ENCODE measurements at regions not wholly inside any gene's neighbourhood (a gene's known extent, or its start where the extent isn't known, plus 50 kb on each side); places are given as distances from the start of the nearest gene placed in this dataset.

DNA sequence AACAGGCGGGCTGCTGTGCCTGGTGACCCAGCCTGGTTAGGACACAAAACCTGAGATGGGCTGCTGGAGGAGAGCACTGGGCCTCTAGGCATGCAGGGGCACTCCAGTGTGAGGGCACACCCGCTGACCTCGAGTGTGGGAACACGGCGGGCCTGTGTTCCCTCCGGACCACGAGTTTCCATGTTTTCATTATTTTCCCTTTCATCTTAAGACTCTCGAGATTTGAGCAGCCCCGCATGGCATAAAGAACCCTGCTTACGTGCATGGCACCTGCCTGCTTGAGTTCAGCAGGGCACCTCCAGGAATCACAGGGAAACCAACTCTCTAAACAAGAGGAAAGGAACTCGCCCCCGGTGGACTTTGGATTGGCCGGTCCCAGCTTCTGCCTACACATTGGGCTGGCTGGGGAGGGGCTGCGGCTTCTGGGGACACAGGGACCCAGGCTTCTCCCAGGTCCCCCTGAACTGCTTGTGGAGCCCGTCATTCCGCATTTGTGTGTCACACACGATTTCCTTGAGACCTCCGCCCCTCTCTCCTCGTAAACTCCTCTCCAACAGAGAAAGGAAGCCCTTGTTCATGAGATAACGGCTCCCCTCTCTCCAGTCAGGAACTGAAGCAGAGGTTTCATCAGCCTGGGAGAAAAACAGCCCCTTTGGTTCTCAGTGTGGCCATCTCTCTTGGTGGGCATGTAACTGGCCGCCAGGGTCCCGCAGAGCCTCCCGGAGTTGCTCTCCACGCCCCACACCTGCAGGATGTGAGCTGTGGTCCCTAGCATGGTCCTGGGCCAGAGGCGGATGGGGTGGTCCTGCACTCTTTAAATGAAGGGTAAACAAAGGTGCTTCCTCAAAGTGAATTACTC is 181.8 kb downstream of the TTLL2 start:
- H3K27me3 Mint-ChIP-seq, result no peaks in the 10 kb centered on the region
- H3K27ac Mint-ChIP-seq, result no peak overlapping the region

DNA sequence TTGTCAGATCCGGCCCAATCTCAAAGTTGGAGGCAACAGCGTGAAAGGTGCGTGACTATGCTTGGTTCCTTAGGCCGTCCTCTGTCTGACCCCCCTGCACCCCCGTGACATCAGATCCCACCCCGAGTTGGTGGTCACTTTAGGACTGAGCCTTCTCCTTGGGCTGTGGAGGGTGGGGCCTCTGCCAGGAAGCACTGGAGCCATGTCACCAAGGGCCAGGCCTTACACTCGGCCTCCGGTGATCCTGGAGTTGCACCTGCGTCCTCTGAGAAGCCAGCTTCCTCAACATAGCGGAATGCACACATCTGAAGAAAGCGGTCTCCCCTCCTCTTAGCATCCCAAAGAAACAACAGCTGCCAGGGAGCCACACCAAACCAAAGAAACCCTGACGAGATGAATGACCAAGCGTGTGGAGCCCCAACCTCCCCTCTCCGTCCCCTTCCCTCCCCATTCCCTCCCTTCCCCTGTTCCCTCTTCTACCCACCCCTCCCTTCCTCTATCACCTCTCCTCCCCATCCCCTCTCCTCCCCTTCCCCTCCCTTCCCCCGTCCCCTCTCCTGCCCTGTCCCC is 182.6 kb downstream of the TTLL2 start:
- Mint-ChIP-seq H3K27ac (no peak overlapping the region), H3K9me3 (no peaks in the 10 kb centered on the region), H3K4me1 (no peaks in the 10 kb centered on the region), H3K36me3 (ENCODE audit: low read depth) (no peaks in the 10 kb centered on the region), H3K27me3 (no peaks in the 10 kb centered on the region), H3K4me3 (no peak overlapping the region)
- no peak for DNase-seq
- intact Hi-C loops (cut with micrococcal nuclease), result no loop called here

More for the DNA sequence above, 181.8 kb downstream of the TTLL2 start:
- Mint-ChIP-seq H3K36me3 (ENCODE audit: low read depth) (no peaks in the 10 kb centered on the region), H3K4me3 (no peak overlapping the region), H3K9me3 (no peaks in the 10 kb centered on the region), H3K4me1 (no peaks in the 10 kb centered on the region)
- no peak for DNase-seq
- intact Hi-C loops (cut with micrococcal nuclease), result no loop called here

- Mint-ChIP-seq H3K4me1 (no peaks in the 10 kb centered on the region), H3K36me3 (ENCODE audit: low read depth) (no peaks in the 10 kb centered on the region), H3K9me3 (no peaks in the 10 kb centered on the region), H3K4me3 (no peak overlapping the region), H3K27me3 (no peaks in the 10 kb centered on the region), H3K27ac (no peak overlapping the region)
- DNase-seq, result no peak
- intact Hi-C loops (cut with micrococcal nuclease), result no loop called here
Observed at GRCh38 chr6:167508919-167509852, 184.3 kb downstream of the TTLL2 start.

DNA sequence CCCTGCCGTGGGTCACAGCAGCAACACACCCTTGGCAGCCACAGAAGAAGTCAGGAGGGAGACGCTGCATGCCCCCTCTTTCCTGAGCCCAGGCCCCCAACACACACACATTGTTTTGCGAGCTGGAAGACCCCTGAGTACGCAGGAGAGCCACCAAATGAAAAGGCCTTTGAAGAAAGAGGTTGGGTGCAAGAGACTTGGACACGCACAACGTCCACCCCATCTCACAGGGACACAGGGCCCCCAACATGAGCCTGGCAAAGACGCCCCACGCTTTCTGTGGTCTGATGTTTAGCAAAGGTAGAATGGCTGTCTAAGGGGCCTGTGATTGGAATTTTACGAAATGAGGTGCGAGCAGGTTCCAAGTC is 185.0 kb downstream of the TTLL2 start:
- Mint-ChIP-seq H3K9me3 (no peaks in the 10 kb centered on the region), H3K4me1 (no peaks in the 10 kb centered on the region), H3K36me3 (ENCODE audit: low read depth) (no peaks in the 10 kb centered on the region), H3K4me3 (no peak overlapping the region), H3K27me3 (no peaks in the 10 kb centered on the region), H3K27ac (no peak overlapping the region)
- intact Hi-C loops (cut with micrococcal nuclease), result no loop called here
- DNase-seq, result no peak

GRCh38 chr6:167510648-167511047 is 185.8 kb downstream of the TTLL2 start:
- Mint-ChIP-seq H3K27me3 (no peaks in the 10 kb centered on the region), H3K36me3 (ENCODE audit: low read depth) (no peaks in the 10 kb centered on the region), H3K9me3 (no peaks in the 10 kb centered on the region), H3K4me3 (no peak overlapping the region), H3K4me1 (no peaks in the 10 kb centered on the region), H3K27ac (no peak overlapping the region)
- intact Hi-C loops (cut with micrococcal nuclease), result no loop called here
- no peak for DNase-seq

DNA sequence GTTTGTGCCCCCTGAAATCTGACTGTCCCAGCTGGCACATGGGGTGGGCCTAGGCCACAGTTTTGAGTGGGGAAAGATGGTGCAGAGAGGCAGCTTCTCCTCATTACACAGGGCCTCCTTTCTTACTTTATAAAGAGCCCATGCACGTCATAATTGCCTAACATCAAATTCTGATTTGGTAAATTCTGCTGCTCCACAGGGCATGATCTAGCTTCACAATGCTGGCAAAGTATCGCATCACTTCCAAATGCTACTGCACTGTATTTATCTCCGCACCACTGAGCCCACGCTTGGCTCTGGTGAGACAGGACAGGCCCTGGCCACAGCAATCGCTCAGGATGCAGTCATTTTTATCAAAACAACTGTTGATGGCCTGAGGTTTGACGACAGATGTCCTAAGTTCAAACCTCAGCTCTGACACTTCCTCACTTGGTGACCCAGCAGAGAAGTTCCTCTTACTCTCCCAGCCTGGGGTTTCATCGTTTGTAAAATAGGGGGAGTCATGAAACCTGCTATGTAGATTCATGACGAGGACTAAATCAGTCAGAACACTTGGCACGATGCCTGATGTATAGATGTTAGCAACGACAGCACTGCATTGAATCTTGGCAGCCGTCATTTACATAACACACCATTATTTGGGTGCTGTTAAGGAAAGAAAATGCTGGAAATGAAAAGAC is 187.9 kb downstream of the TTLL2 start:
- DNase-seq, result no peak
- Mint-ChIP-seq H3K27ac (no peak overlapping the region), H3K36me3 (ENCODE audit: low read depth) (no peaks in the 10 kb centered on the region), H3K4me1 (no peaks in the 10 kb centered on the region), H3K27me3 (no peaks in the 10 kb centered on the region), H3K4me3 (no peak overlapping the region), H3K9me3 (no peaks in the 10 kb centered on the region)
- intact Hi-C loops (cut with micrococcal nuclease), result no loop called here

- H3K27ac Mint-ChIP-seq, result no peak overlapping the region
- no peak for DNase-seq
- H3K9me3 Mint-ChIP-seq, result no peaks in the 10 kb centered on the region
- intact Hi-C loops (cut with micrococcal nuclease), result no loop called here
- H3K4me1 Mint-ChIP-seq, result no peaks in the 10 kb centered on the region
- H3K27me3 Mint-ChIP-seq, result no peaks in the 10 kb centered on the region
- H3K36me3 Mint-ChIP-seq (ENCODE audit: low read depth), result no peaks in the 10 kb centered on the region
- no peak overlapping the region for H3K4me3 Mint-ChIP-seq
Observed at GRCh38 chr6:167513778-167514177, 188.9 kb downstream of the TTLL2 start.

- Mint-ChIP-seq H3K27me3 (no peaks in the 10 kb centered on the region), H3K36me3 (ENCODE audit: low read depth) (no peaks in the 10 kb centered on the region), H3K4me3 (no peak overlapping the region), H3K27ac (no peak overlapping the region), H3K9me3 (no peaks in the 10 kb centered on the region), H3K4me1 (no peaks in the 10 kb centered on the region)
- DNase-seq, result no peak
- intact Hi-C loops (cut with micrococcal nuclease), result no loop called here
Observed at GRCh38 chr6:167514524-167514923, 189.6 kb downstream of the TTLL2 start.

DNA sequence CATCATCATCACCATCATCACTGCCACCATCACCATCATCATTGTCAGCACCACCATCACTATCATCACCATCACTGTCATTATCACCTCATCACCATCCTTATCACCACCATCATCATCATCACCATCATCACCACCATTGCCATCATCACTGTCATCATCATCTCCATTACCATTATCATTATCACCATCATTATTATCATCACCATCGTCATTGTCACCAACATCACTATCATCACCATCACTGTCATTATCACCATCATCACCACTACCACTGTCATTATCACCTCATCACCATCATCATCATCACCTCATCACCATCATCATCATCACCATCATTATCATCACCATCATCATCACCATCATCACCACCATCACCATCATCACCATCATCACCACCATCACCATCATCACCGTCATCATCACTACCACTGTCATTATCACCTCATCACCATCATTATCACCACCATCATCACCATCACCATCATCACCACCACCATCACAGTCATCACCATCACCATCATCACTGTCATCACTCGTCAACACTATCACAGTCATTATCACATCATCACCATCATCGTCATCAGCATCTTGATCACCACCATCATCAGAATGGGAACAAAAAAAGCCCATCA is 191.1 kb downstream of the TTLL2 start:
- H3K36me3 Mint-ChIP-seq (ENCODE audit: low read depth), result no peaks in the 10 kb centered on the region
- intact Hi-C loops (cut with micrococcal nuclease), result no loop called here
- DNase-seq, result no peak
- no peak overlapping the region for H3K4me3 Mint-ChIP-seq
- H3K27ac Mint-ChIP-seq, result no peak overlapping the region
- no peaks in the 10 kb centered on the region for H3K9me3 Mint-ChIP-seq
- no peaks in the 10 kb centered on the region for H3K27me3 Mint-ChIP-seq
- H3K4me1 Mint-ChIP-seq, result no peaks in the 10 kb centered on the region

GRCh38 chr6:167517254-167517916 is 192.5 kb downstream of the TTLL2 start:
- no peak overlapping the region for H3K4me3 Mint-ChIP-seq
- no peak for DNase-seq
- no peaks in the 10 kb centered on the region for H3K9me3 Mint-ChIP-seq
- no peaks in the 10 kb centered on the region for H3K27me3 Mint-ChIP-seq
- no peaks in the 10 kb centered on the region for H3K4me1 Mint-ChIP-seq
- H3K36me3 Mint-ChIP-seq (ENCODE audit: low read depth), result no peaks in the 10 kb centered on the region
- intact Hi-C loops (cut with micrococcal nuclease), result no loop called here
- no peak overlapping the region for H3K27ac Mint-ChIP-seq

DNA sequence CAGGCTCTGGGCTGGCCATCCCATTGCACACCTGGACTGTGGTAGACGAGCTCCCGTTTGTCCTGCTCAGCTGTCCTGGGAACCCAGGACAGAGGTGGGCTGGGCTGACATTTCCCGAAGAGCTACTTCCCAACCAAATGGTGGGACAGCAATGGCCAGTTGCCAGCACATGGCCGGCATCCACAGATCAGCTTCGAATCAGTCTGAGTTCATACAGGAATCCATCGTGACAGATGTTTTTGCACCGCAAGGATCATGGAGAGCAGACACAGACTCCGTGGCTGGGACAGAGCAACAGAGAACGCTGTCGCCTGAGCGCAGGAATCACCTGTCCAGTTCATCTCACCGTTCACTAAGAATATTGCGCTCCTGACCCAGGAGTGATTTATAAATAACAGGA is 198.5 kb downstream of the TTLL2 start:
- no peaks in the 10 kb centered on the region for H3K9me3 Mint-ChIP-seq
- H3K4me3 Mint-ChIP-seq, result no peak overlapping the region
- intact Hi-C loops (cut with micrococcal nuclease), result no loop called here
- no peaks in the 10 kb centered on the region for H3K36me3 Mint-ChIP-seq (ENCODE audit: low read depth)
- no peaks in the 10 kb centered on the region for H3K4me1 Mint-ChIP-seq
- no peak for DNase-seq
- H3K27ac Mint-ChIP-seq, result no peak overlapping the region
- no peaks in the 10 kb centered on the region for H3K27me3 Mint-ChIP-seq

GRCh38 chr6:167524261-167525111 is 199.6 kb downstream of the TTLL2 start:
- Mint-ChIP-seq H3K9me3 (no peaks in the 10 kb centered on the region), H3K27ac (no peak overlapping the region), H3K36me3 (ENCODE audit: low read depth) (no peaks in the 10 kb centered on the region), H3K4me1 (no peaks in the 10 kb centered on the region), H3K4me3 (no peak overlapping the region), H3K27me3 (no peaks in the 10 kb centered on the region)
- intact Hi-C loops (cut with micrococcal nuclease), result no loop called here
- no peak for DNase-seq
